Bone marrow (tissue), 2 donors: ENCODE measurements at regions not wholly inside any gene's neighbourhood (a gene's known extent, or its start where the extent isn't known, plus 50 kb on each side); places are given as distances from the start of the nearest gene placed in this dataset.

Experiments
- DNase-seq, 2 donors: peaks; one replicate each; lab custom pipeline; 2025; lab: John Stamatoyannopoulos, UW

- DNase-seq = no peak
Measured at GRCh38 chr16:87229230-87230188, 87.7 kb downstream of the C16orf95 start.

- no peak for DNase-seq
Measured at GRCh38 chr16:87230571-87230970, 86.6 kb downstream of the C16orf95 start.

- DNase-seq = no peak
Measured at GRCh38 chr16:87231295-87231694, 85.9 kb downstream of the C16orf95 start.

- no peak for DNase-seq
Measured at GRCh38 chr16:87231911-87232310, 85.3 kb downstream of the C16orf95 start.

- DNase-seq = no peak
Measured at GRCh38 chr16:87233928-87234327, 83.3 kb downstream of the C16orf95 start.

GRCh38 chr16:87234601-87235000 lies 82.6 kb downstream of the C16orf95 start:
- DNase-seq = no peak

- no peak for DNase-seq
Measured at GRCh38 chr16:87235810-87236515, 81.2 kb downstream of the C16orf95 start.

GRCh38 chr16:87236516-87237115 lies 80.6 kb downstream of the C16orf95 start:
- DNase-seq = no peak

- no peak for DNase-seq
Measured at GRCh38 chr16:87238361-87238715, 78.9 kb downstream of the C16orf95 start.

GRCh38 chr16:87239545-87239944 lies 77.6 kb downstream of the C16orf95 start:
- DNase-seq = no peak

- DNase-seq = no peak
Measured at GRCh38 chr16:87240211-87241136, 76.7 kb downstream of the C16orf95 start.

- DNase-seq = no peak
Measured at GRCh38 chr16:87241137-87241771, 75.9 kb downstream of the C16orf95 start.

GRCh38 chr16:87243478-87243877 lies 73.7 kb downstream of the C16orf95 start:
- no peak for DNase-seq

- DNase-seq = no peak
Measured at GRCh38 chr16:87244636-87245197, 72.5 kb downstream of the C16orf95 start.

GRCh38 chr16:87245511-87245910 lies 71.7 kb downstream of the C16orf95 start:
- DNase-seq = no peak

- no peak for DNase-seq
Measured at GRCh38 chr16:87246269-87247065, 70.7 kb downstream of the C16orf95 start.

GRCh38 chr16:87248714-87249113 lies 68.5 kb downstream of the C16orf95 start:
- DNase-seq = no peak

- DNase-seq = no peak
Measured at GRCh38 chr16:87249425-87249824, 67.8 kb downstream of the C16orf95 start.

- no peak for DNase-seq
Measured at GRCh38 chr16:87250431-87250960, 66.7 kb downstream of the C16orf95 start.
